H1 (cell line): ENCODE measurements at regions not wholly inside any gene's neighbourhood (a gene's known extent, or its start where the extent isn't known, plus 50 kb on each side); places are given as distances from the start of the nearest gene placed in this dataset.

Experiments
- CTCF ChIA-PET: fragments of 300-600 bp; sonication (Branson Sonifier 250); formaldehyde crosslinking; loops from one replicate; lab custom pipeline; 2021; ENCODE audit not compliant: partially characterized antibody; lab: Charles Lee
- POLR2A ChIA-PET: fragments of 300-600 bp; sonication (Branson Sonifier 250); formaldehyde crosslinking; loops from one replicate; lab custom pipeline; 2021; ENCODE audit warnings: inconsistent platforms; ENCODE audit not compliant: partially characterized antibody; lab: Charles Lee
- DNase-seq, 2 experiments: peaks; one replicate each; pipeline versions ENCODE4 v3.0.0 to v3.0.0-alpha.2; 2010 to 2022; ENCODE audit warnings: low spot score in 2 of 2, low read depth in 1 of 2, mixed read lengths in 1 of 2
- FAIRE-seq: peaks from 2 replicates; lab custom pipeline; 2011; peaks lifted over from hg19 to GRCh38; lab: Jason Lieb, UNC
- H2AFZ ChIP-seq: 2 replicates; pipeline ENCODE4 v1.8.1; 2012; ENCODE audit warnings: low read length, inconsistent platforms
- H2AK5ac ChIP-seq: 2 replicates; pipeline ENCODE4 v1.6.1; 2013; ENCODE audit warnings: low read depth, low read length
- H2BK120ac ChIP-seq: replicated peaks from 2 replicates; pipeline ENCODE3; 2013; ENCODE audit warnings: low read depth, low read length, inconsistent platforms
- H2BK12ac ChIP-seq: 2 replicates; pipeline ENCODE4 v1.6.1; 2013; ENCODE audit warnings: low read depth, low read length
- H2BK15ac ChIP-seq: 2 replicates; pipeline ENCODE4 v1.6.1; 2013; ENCODE audit warnings: low read length
- H2BK20ac ChIP-seq: 2 replicates; pipeline ENCODE4 v1.6.1; 2013; ENCODE audit warnings: low read length
- H2BK5ac ChIP-seq: 2 replicates; pipeline ENCODE4 v1.6.1; 2013; ENCODE audit warnings: low read depth, low read length
- H3K14ac ChIP-seq: 2 replicates; pipeline ENCODE4 v1.6.1; 2013; ENCODE audit warnings: inconsistent platforms; ENCODE audit not compliant: insufficient read length
- H3K18ac ChIP-seq: 2 replicates; pipeline ENCODE4 v1.6.1; 2013; ENCODE audit warnings: low read length; ENCODE audit errors: extremely low read depth
- H3K23ac ChIP-seq: 2 replicates; pipeline ENCODE4 v1.6.1; 2013; ENCODE audit warnings: inconsistent platforms; ENCODE audit not compliant: insufficient read length
- H3K23me2 ChIP-seq: 2 replicates; pipeline ENCODE4 v1.6.1; 2013; ENCODE audit warnings: low read depth, low read length
- H3K27ac ChIP-seq: 2 replicates; pipeline ENCODE4 v1.6.1; 2011; ENCODE audit warnings: low read depth, low read length, inconsistent platforms
- H3K27me3 ChIP-seq, 4 experiments: replicated peaks in 1 of 4; 1 replicate in 1 of 4; 2 replicates in 3 of 4; pipeline versions ENCODE4 v1.6.1 to v1.8.1; 2011 to 2013; ENCODE audit warnings: low read length in 3 of 4, mild to moderate bottlenecking in 3 of 4, inconsistent platforms in 2 of 4, mixed read lengths in 2 of 4, moderate library complexity in 1 of 4; ENCODE audit not compliant: control insufficient read depth in 3 of 4, insufficient read depth in 3 of 4; ENCODE audit errors: extremely low read depth in 1 of 4
- H3K36me3 ChIP-seq, 4 experiments: 2 replicates each; pipeline versions ENCODE4 v1.6.1 to v1.8.1; 2011 to 2013; ENCODE audit warnings: mild to moderate bottlenecking in 4 of 4, low read length in 3 of 4, moderate library complexity in 2 of 4, control low read depth in 1 of 4, inconsistent platforms in 1 of 4; ENCODE audit not compliant: insufficient read depth in 4 of 4, control insufficient read depth in 2 of 4
- H3K4ac ChIP-seq: replicated peaks from 2 replicates; pipeline ENCODE3; 2013; ENCODE audit warnings: low read length, low read depth, mixed read lengths, inconsistent platforms; ENCODE audit not compliant: insufficient read length
- H3K4me1 ChIP-seq, 4 experiments: replicated peaks in 1 of 4; 1 replicate in 1 of 4; 2 replicates in 3 of 4; pipeline versions ENCODE4 v1.6.1 to v1.8.1; 2011 to 2013; ENCODE audit warnings: low read length in 3 of 4, inconsistent platforms in 2 of 4, mixed read lengths in 1 of 4; ENCODE audit not compliant: insufficient read depth in 4 of 4, control insufficient read depth in 3 of 4
- H3K4me2 ChIP-seq, 2 experiments: 2 replicates each; pipeline versions ENCODE4 v1.6.1 to v1.8.1; 2011 to 2013; ENCODE audit warnings: low read depth in 2 of 2, low read length in 2 of 2, control low read depth in 1 of 2, inconsistent platforms in 1 of 2, mild to moderate bottlenecking in 1 of 2; ENCODE audit not compliant: insufficient read depth in 1 of 2
- H3K4me3 ChIP-seq, 4 experiments: fragments of 200-600, 300-600 bp in 1 of 4; sonication (generic), shearing (Covaris generic), sonication (Bioruptor Twin) in 1 of 4; 2 replicates each; pipeline versions ENCODE4 v1.5.1 to v1.8.1; 2011 to 2016; ENCODE audit warnings: low read length in 4 of 4, low read depth in 3 of 4, control low read depth in 2 of 4, inconsistent platforms in 2 of 4, mild to moderate bottlenecking in 2 of 4, mixed read lengths in 1 of 4, moderate library complexity in 1 of 4; ENCODE audit not compliant: insufficient read depth in 2 of 4; ENCODE audit errors: extremely low read depth in 1 of 4
- H3K56ac ChIP-seq: replicated peaks from 2 replicates; pipeline ENCODE3; 2013; ENCODE audit warnings: low read depth, mild to moderate bottlenecking, mixed read lengths, low read length, inconsistent platforms; ENCODE audit not compliant: insufficient read length
- H3K79me1 ChIP-seq: 2 replicates; pipeline ENCODE4 v1.6.1; 2013; ENCODE audit warnings: low read depth, low read length, control low read depth
- H3K79me2 ChIP-seq, 2 experiments: 2 replicates each; pipeline versions ENCODE4 v1.6.1 to v1.8.1; 2012 to 2013; ENCODE audit warnings: low read length in 2 of 2, mild to moderate bottlenecking in 2 of 2, inconsistent platforms in 1 of 2; ENCODE audit not compliant: insufficient read depth in 2 of 2, control insufficient read depth in 1 of 2
- H3K9ac ChIP-seq, 4 experiments: replicated peaks in 1 of 4; 1 replicate in 1 of 4; 2 replicates in 3 of 4; pipeline versions ENCODE4 v1.6.1 to v1.8.1; 2011 to 2013; ENCODE audit warnings: low read depth in 3 of 4, low read length in 3 of 4, control low read depth in 2 of 4, mild to moderate bottlenecking in 2 of 4, moderate library complexity in 2 of 4, inconsistent platforms in 1 of 4; ENCODE audit errors: extremely low read depth in 1 of 4
- H3K9me3 ChIP-seq, 2 experiments: 2 replicates each; pipeline versions ENCODE4 v1.6.1 to v1.8.1; 2012 to 2013; ENCODE audit warnings: mild to moderate bottlenecking in 2 of 2, moderate library complexity in 2 of 2, control low read depth in 1 of 2, inconsistent platforms in 1 of 2, low read depth in 1 of 2, low read length in 1 of 2, mixed read lengths in 1 of 2; ENCODE audit not compliant: insufficient read depth in 2 of 2
- H4K20me1 ChIP-seq, 2 experiments: replicated peaks in 1 of 2; 2 replicates each; pipeline versions ENCODE3 to v1.8.1; 2011 to 2013; ENCODE audit warnings: inconsistent platforms in 2 of 2, low read length in 2 of 2, mild to moderate bottlenecking in 1 of 2; ENCODE audit not compliant: insufficient read depth in 2 of 2, control insufficient read depth in 1 of 2
- H4K5ac ChIP-seq: 2 replicates; pipeline ENCODE4 v1.6.1; 2013; ENCODE audit warnings: low read length, low read depth, mixed read lengths, inconsistent platforms; ENCODE audit not compliant: insufficient read length
- H4K8ac ChIP-seq: 2 replicates; pipeline ENCODE4 v1.8.0; 2013; ENCODE audit warnings: mild to moderate bottlenecking, moderate library complexity, low read length, inconsistent platforms; ENCODE audit not compliant: insufficient read depth; ENCODE audit errors: extremely low read depth
- H4K91ac ChIP-seq: replicated peaks from 2 replicates; pipeline ENCODE3; 2013; ENCODE audit warnings: low read length, mixed read lengths, inconsistent platforms; ENCODE audit not compliant: insufficient read length
- BCL11A ChIP-seq, 2 experiments: IDR thresholded peaks; one replicate each; pipeline ENCODE4 v1.6.1; 2011; ENCODE audit warnings: low read depth in 2 of 2, low read length in 2 of 2, mild to moderate bottlenecking in 2 of 2
- CREB1 ChIP-seq: IDR thresholded peaks from 2 replicates; pipeline ENCODE4 v1.6.1; 2012; ENCODE audit warnings: inconsistent platforms
- CTBP2 ChIP-seq: IDR thresholded peaks from 2 replicates; pipeline ENCODE4 v1.7.0; 2011; ENCODE audit warnings: borderline replicate concordance, mild to moderate bottlenecking, moderate library complexity, mixed read lengths, low read length; ENCODE audit not compliant: insufficient read depth, insufficient read length
- GABPA ChIP-seq: IDR thresholded peaks from 2 replicates; pipeline ENCODE4 v1.6.1; 2011; ENCODE audit warnings: mild to moderate bottlenecking, low read length, moderate library complexity, borderline replicate concordance; ENCODE audit not compliant: insufficient read depth
- HDAC2 ChIP-seq, 2 experiments: fragments of 300-600 bp in 1 of 2; sonication (generic) in 1 of 2; IDR thresholded peaks; 2 replicates each; pipeline ENCODE4 v1.6.1; 2011 to 2012; ENCODE audit warnings: low read depth in 2 of 2, low read length in 2 of 2, mild to moderate bottlenecking in 2 of 2, moderate library complexity in 2 of 2, borderline replicate concordance in 1 of 2, inconsistent platforms in 1 of 2
- HDAC6 ChIP-seq: IDR thresholded peaks from one replicate; pipeline ENCODE4 v1.7.1; 2012; ENCODE audit warnings: low read depth, mild to moderate bottlenecking, inconsistent platforms, low read length, moderate library complexity
- MAFK ChIP-seq: IDR thresholded peaks from 2 replicates; pipeline ENCODE4 v1.6.1; 2012; ENCODE audit warnings: low read depth, mild to moderate bottlenecking, improper control_type of control experiment, low read length
- NANOG ChIP-seq: IDR thresholded peaks from 2 replicates; pipeline ENCODE4 v1.6.1; 2011; ENCODE audit warnings: low read length, low read depth, mild to moderate bottlenecking, inconsistent platforms; ENCODE audit not compliant: insufficient read depth, poor library complexity, severe bottlenecking
- NRF1 ChIP-seq: IDR thresholded peaks from 2 replicates; pipeline ENCODE4 v1.6.1; 2011; ENCODE audit warnings: mild to moderate bottlenecking, low read depth, low read length, improper control_type of control experiment
- PHF8 ChIP-seq: fragments of 200-600 bp; sonication (generic); conservative IDR thresholded peaks from 2 replicates; pipeline ENCODE4 v1.7.1; 2012; ENCODE audit warnings: low read depth, mild to moderate bottlenecking, inconsistent platforms, low read length, moderate library complexity
- POLR2AphosphoS5 ChIP-seq: IDR thresholded peaks from 2 replicates; pipeline ENCODE4 v1.6.1; 2011; ENCODE audit warnings: low read depth, low read length
- SIN3A ChIP-seq, 2 experiments: IDR thresholded peaks in 1 of 2; conservative IDR thresholded peaks in 1 of 2; 2 replicates each; pipeline ENCODE4 v1.6.1; 2011 to 2012; ENCODE audit warnings: low read length in 2 of 2, improper control_type of control experiment in 1 of 2, low read depth in 1 of 2, mild to moderate bottlenecking in 1 of 2
- SIX5 ChIP-seq: IDR thresholded peaks from 2 replicates; pipeline ENCODE4 v1.6.1; 2011; ENCODE audit warnings: mild to moderate bottlenecking, low read depth, low read length
- TEAD4 ChIP-seq: IDR thresholded peaks from 2 replicates; pipeline ENCODE4 v1.6.1; 2012; ENCODE audit warnings: low read depth, low read length, inconsistent platforms, mixed read lengths
- WGBS, 2 experiments: shearing (Covaris generic) in 1 of 2; methylation state at CpG; one replicate each; pipeline versions ENCODE4 v1.1.6 to v1.1.7; 2013 to 2015; ENCODE audit warnings: low lambda C conversion rate in 2 of 2, mixed read lengths in 2 of 2, inconsistent platforms in 1 of 2, low coverage in 1 of 2, missing lambda C conversion rate in 1 of 2; ENCODE audit not compliant: insufficient replicate concordance in 2 of 2, insufficient coverage in 1 of 2, insufficient read length in 1 of 2; ENCODE audit errors: extremely low coverage in 1 of 2, missing lambda C conversion rate in 1 of 2; 5-methylcytosine and 5-hydroxymethylcytosine counted together
- TF ChIP-seq, protein P1 (sequence below): IDR thresholded peaks from 2 replicates; pipeline ENCODE4 v1.6.1; 2012; ENCODE audit warnings: inconsistent platforms

GRCh38 chr22:48192071-48192470 lies 1429.6 kb downstream of the TBC1D22A start:
- H3K4me1 ChIP-seq = peaks cover 3 to 11% (median 6%) of the 10 kb centered on the region in 4 experiments; a peak in 4 of 7 replicates
- H3K36me3 ChIP-seq = no peaks in the 10 kb centered on the region
- no peak overlapping the region for H4K5ac ChIP-seq
- no peak overlapping the region for H4K8ac ChIP-seq
- CTCF ChIA-PET = no interaction called here
- no peak overlapping the region for H3K14ac ChIP-seq
- H2BK15ac ChIP-seq = no peak overlapping the region
- no peak overlapping the region for H2BK5ac ChIP-seq
- H4K20me1 ChIP-seq = no peaks in the 10 kb centered on the region
- H3K4me3 ChIP-seq = no peak overlapping the region
- H3K79me1 ChIP-seq = no peaks in the 10 kb centered on the region
- H3K56ac ChIP-seq = no peak overlapping the region
- TF ChIP-seq NANOG (no peak), GABPA (no peak), CTBP2 (no peak), CREB1 (no peak), NRF1 (no peak), HDAC2 (IDR thresholded peaks at IDR 0.05; ENCODE audit: borderline replicate concordance in 1 of 2, low read depth in 2 of 2, low read length in 2 of 2) (no peak), POLR2AphosphoS5 (no peak), BCL11A (IDR thresholded peaks at IDR 0.05; ENCODE audit: low read depth in 2 of 2, low read length in 2 of 2) (no peak), TEAD4 (no peak), HDAC6 (no peak), SIX5 (no peak), MAFK (no peak), SIN3A (conservative IDR thresholded peaks at IDR 0.05 in 1 of 2, IDR thresholded peaks at IDR 0.05 in 1 of 2; ENCODE audit: low read depth in 1 of 2, low read length in 2 of 2) (no peak), PHF8 (no peak)
- TF ChIP-seq, protein P1, sequence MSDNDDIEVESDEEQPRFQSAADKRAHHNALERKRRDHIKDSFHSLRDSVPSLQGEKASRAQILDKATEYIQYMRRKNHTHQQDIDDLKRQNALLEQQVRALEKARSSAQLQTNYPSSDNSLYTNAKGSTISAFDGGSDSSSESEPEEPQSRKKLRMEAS = no peak
- TF ChIP-seq, all 59 proteins: peak for 0
- H2BK20ac ChIP-seq = no peak overlapping the region
- H3K27me3 ChIP-seq = no peaks in the 10 kb centered on the region
- POLR2A ChIA-PET = no interaction called here
- no peak overlapping the region for H3K23ac ChIP-seq
- no peak overlapping the region for H3K4me2 ChIP-seq
- H3K18ac ChIP-seq = no peak overlapping the region
- H3K4ac ChIP-seq = no peak overlapping the region
- H2BK120ac ChIP-seq = no peak overlapping the region
- 67% methylated on average over 1 of the region's 1 CpG; no CpG with 5 or more reads in 1 of the 2 experiments for WGBS, 2 experiments
- no peak overlapping the region for H3K9ac ChIP-seq
- FAIRE-seq (no peak), DNase-seq (no peak)
- no peak overlapping the region for H4K91ac ChIP-seq
- H2AFZ ChIP-seq = no peak overlapping the region
- no peak overlapping the region for H2BK12ac ChIP-seq
- H3K79me2 ChIP-seq = no peaks in the 10 kb centered on the region
- H2AK5ac ChIP-seq = no peak overlapping the region
- H3K9me3 ChIP-seq = peaks cover 0 to 9% of the 10 kb centered on the region in 2 experiments; a peak in 1 of 4 replicates
- no peaks in the 10 kb centered on the region for H3K23me2 ChIP-seq
- no peak overlapping the region for H3K27ac ChIP-seq
